Stimulated activated CD8-positive, alpha-beta memory T cell treated with anti-CD3 and anti-CD28 coated beads, Interleukin-4, amount 100 ng/mL, for 48 hours (primary cell): ENCODE measurements at regions not wholly inside any gene's neighbourhood (a gene's known extent, or its start where the extent isn't known, plus 50 kb on each side); places are given as distances from the start of the nearest gene placed in this dataset.
"Not testable (repeated sequence)": the region's sequence is repeated elsewhere in the genome, so short reads cannot be mapped to it uniquely, and the experiment has no call there.

Experiments
- DNase-seq: peaks from one replicate; pipeline ENCODE4 v3.0.0-alpha.2; 2020

DNA sequence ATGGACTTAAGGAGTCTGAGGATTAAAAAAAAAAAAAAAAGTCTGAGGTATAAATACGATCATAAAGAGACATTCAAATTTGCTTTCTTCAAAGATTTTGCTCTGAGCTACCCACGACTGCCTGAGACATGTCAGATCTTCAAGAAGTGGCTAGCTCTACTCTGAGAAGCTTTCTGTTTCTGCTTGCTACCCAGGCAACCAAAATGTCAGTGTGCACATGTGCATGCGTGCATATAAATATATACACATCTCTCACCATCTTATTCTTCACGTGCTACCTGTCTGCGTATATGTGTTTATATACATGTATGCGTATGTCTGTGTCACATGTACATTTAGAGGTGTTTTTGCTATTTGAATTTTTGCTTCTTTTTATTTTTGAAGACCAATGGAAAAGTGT, 299.6 kb upstream of the STXBP5 start:
- DNase-seq, result no peak

DNA sequence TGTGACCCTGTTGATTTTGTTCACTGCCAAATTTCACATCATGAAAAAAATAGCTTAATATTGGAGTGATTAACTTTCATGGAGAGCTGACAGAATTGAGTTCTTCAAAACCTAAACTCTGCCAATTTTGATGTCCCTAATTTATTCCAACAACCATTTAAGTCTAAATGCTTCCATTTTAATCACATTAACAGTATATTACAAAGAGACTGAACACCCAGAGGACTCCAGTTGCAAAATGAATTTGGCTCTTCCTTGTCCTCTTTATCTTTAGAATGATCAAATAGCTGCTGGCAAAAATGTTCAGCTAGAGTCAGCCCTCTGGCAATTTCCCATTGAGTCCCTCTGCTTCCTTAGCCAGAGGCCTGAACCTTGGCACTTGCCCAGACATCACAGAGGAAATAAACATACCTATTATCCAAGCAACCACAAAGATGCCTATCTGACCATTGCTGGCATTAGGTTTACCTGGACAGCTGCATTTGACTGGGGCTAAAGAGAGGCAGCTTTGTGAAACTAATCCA, 299.0 kb upstream of the STXBP5 start:
- DNase-seq, result no peak

DNA sequence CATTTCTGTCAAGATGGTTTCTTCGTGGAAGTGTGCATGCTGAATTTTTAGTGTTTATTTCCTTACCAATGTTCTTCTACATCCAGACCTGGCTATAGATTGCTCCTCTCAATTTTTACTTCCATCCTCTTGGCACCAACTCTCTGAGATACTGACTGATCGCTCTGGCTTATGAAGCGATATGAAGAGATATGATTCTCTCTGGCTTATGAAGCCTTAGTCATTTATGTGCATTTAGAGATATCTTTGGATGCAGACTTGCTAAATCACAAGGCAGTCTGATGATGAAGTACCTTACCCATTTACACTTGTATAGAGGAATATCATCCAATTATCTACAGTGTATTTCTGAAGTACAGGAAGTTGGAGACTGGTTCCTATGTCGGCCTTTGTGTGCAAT, 295.4 kb upstream of the STXBP5 start:
- no peak for DNase-seq

DNA sequence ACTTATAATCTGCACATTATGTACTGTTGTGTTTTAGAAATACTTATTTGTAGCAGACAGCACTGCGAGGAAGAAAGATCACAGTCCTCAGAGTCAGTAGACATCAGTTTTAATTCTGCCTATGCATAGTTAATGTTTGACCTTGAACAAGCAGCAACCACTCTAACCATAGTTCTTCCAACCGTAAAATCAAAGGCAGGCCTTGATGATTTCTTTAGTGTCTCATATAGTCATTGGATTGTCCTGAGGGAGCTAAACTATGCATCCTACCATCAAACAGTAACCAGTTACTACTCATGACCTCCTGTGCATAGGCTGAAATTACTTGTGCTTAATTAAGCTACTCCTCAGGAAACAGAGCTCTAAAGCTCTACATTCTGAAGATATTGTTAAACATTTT, 294.8 kb upstream of the STXBP5 start:
- DNase-seq, result no peak

DNA sequence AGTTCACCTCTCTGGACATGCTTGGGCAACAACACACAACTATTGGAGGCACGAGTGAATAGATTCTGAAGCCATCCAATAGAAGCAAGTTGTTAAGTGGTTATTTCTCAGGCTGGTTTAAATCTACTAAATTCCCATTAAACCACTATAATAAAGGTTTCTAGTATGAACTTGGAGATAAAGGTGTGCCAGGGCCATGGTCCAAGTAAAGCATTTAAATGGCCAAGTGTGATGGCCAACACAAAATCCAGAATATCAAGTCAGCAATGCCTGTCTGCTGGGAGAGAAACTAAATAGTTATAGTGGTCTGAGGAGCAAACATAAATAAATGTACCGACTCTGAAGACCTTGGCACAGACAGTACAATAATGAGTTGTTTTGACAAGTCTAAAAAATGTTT, 294.3 kb upstream of the STXBP5 start:
- no peak for DNase-seq

DNA sequence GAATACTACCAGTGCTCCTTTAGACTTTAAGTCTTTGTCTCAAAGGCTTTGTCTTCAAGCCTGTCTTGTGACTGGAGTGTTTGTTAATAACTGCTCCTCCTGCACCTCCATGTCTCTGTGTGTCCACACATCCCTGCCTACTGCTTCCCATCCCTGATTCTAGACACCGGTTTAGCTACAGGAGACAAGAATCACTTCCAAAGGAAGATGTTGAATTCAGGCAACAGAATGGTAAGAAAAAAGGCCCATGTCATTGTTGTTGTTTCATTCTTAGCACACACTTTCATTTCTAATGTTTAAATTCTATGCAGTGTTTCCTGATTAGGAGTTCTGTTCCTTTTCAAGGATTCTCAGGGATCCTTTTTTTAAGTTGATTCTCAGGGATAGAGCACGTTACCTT, 293.6 kb upstream of the STXBP5 start:
- DNase-seq, result no peak

DNA sequence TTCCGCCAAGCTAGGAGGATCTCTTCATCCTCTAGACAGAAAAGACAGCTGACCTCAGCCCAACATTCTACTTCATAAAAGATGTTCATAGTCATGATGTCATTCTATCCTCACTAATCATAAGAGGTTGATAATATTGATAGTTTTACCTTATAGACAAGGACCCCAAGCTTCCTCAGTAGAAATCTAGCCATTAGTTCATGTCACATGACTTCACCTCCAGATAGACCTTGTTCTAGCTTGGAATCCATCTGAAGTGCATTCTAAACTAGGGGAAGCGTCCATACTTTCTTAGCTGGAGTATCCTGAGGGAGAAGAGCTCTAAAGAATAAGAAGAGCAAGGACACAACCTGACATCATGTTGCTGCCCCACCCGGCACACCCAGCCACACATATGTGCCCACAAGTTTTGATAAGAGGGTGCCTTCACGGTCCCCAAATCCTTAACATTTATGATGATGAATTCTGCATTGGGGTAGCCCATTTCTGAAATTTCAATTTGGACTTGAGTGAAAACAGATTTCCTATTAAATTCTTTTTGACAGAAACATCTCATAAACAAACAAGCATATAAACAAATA, 292.5 kb upstream of the STXBP5 start:
- no peak for DNase-seq

DNA sequence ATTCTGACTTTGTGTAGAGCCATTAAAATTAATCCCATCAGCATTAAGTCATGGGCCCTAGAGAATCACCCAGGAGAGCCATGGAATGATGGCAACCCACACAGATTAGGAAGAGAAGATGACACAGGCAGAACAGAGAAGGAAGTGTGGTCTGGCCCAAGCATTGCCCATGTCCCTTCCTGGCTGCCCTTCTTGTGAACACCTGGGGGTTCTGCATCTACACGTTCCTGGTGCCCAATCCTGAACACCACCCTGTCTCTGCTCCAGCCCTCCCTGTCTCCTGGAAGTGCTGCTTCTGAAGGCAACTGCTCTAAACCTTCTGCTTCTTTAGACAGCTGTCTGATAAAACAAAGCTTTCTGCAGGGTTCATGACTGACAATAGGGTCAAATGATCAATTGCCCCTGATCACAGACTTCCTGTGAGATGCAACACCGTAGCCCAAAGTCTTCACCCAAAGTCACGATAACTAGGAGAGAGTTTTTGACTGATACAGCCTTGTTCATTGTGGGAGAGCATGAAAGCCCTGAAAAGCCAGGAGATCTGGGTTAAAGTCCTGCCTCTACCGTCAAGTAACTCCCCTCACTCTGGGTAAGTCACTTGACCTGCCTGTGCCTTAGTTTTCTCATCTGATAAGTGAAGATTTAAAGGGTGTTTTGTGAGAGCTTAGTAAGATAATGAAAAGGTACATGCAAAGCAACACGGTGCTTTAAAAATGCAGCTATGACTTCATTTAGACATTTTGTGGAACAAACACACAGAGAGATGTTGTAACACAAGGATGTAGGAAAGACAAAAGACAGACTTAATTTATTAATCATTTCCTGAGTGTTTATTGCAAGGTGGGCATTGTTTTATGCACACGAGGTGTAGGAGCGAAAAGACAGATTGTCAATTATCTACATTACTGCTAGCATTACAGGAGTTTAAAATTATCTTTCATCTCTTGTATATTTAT, 291.2 kb upstream of the STXBP5 start:
- no peak for DNase-seq

DNA sequence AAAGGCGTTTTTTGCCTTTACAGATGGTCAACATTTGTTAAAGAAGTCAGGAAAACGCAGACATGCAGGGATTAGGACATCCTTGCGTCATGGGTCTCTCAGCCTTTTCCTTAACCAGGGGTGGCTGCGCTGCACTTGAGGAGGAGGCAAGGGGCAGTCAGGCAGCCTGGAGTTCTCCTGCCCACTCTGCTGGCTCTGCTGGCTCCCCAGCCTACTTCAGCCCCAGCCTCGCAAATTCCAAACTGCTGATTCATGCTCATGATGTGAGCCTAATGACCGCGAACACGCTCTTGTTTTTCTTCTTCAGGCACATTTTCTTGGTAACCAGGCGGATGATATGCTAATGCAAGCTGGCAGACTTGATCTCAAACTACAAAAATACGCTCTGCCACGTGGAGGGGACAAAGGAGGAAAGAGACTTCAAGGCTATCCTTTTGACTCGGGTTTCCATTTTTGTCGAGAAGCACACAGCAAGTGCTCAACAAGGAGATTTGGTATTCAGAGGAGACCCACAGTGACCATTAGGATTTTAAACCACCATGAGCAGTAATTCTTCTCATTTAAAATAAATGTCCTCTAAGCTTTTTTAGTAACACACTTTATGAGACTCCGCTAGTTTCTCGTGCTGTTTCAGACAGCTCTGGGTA, 290.3 kb upstream of the STXBP5 start:
- peak; percentile 29 for DNase-seq

DNA sequence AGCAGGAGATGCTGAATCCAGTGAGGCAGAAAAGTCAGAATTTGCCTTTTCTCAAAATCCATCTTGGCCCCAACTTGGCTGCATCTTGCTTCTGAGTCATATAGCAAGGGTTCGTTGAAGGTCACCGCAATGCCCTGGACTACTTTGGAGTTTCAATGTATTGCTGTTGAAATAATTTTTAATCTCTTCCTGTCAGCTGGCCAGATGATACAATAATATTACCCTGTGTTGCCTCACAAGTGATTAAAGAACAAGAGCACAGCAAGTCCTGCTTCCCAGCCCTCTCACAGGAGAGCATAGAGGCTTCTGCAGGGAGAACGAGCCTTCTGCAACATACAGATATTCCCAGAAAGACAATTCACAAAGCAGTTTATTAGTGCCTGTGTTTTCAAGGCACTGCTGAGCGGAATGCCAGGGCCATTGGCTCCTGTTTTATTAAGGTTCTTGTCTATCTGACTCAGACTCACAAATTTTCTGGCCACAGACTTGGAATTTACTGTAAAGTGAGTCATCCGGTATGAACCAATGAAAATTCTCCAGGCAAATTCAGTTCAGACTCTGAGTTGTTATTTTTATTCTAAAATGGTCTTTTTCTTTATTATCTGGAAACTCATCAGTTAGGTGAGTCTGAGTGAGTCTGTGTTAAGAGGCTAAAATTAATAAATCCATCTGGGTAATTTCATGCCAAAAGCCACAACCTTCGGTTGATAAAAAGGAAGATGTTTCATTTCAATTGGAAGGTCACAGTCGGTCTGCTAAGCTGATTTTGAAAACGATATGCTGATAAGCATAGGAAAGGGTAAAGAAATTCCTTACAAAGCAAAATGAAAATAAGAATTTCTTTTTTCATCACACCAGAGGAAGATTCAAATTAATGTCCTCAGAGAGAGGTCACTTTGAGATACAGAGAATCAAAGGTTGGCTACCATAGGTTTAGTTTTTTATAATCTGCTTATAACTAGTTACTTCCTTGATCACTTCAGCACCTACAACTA, 289.4 kb upstream of the STXBP5 start:
- DNase-seq, result no peak

DNA sequence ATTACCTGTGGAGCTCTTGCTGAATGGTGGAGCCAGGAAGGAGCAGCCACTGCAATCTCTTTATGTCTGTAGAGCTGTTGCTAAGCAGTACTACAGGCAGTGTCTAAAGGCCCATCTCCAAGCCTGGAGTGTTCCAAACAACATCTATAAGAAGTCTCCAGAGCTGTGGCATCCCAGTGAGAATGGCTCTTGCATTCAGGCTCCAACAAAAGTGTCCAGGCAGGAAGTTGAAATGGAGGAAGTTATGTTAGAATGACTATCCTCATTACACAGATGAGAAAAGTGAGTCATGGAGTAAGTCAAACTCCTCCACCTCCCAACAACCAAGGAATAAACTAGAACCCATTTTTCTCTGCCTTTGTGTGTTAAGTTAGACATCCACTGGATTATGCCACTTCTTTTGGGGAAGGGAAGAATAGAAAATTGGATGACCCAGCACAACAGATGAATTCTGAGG, 288.5 kb upstream of the STXBP5 start:
- DNase-seq, result no peak

DNA sequence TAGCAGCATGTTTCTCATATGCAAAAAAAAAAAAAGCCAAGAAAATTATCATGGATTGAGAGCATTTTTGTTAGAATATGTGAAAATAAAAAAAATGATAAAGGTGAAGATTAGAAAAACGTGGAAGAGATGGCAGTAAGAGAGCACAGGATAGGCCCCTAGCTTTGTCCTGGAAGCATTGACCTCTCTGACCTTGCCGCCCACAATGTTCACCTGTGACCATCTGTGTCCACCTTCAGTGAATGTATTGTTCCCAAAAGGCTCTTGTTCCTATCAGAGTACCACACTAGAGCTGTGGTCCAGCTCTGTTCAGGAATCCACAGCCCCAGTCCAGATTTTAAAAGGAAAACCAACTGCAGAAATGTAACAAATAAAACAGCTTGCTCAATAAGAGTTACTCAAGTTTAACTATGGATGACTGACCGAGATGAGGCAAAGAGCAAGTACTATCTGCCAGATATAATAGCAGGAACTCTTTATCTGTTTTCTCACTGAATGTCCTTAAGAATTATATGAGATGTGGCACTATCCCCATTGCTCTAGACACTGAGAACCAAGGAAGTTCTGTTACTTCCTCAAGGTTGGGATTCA, 287.7 kb upstream of the STXBP5 start:
- DNase-seq, result no peak

DNA sequence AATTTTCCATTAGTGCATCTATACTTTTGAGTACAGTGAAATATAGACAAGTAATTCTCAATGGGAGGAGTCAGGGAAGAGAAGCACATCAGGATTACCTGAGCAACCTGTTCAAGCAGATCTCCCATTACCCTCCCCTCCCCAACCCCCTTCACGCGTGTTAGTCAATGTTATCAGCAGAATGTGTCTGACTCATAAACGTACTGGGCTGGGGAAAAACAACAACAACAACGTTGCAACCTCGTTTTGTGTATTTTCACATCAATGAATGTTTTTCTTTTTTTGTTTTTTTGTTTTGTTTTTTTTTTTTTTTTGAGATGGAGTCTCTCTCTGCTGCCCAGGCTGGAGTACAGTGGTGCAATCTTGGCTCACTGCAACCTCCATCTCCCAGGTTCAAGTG, 287.0 kb upstream of the STXBP5 start:
- no peak for DNase-seq

DNA sequence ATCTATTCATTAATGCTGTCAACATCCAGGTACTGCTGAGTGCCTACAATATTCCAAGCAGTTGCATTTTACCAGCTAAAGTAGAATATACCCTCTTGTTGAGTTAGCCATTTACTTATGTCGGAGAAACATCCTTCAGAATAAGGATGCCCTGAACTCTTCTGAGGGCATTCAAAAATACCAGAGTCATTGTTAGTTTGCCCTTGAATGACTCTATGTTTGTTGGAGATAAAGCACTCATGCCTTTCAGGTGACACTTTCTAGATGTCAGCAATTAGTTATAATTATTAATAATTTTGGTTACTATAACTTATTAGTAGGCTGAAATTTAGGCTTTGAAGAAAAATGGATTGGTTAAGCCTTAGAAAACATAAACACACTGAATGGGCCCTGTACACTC, 286.2 kb upstream of the STXBP5 start:
- no peak for DNase-seq

DNA sequence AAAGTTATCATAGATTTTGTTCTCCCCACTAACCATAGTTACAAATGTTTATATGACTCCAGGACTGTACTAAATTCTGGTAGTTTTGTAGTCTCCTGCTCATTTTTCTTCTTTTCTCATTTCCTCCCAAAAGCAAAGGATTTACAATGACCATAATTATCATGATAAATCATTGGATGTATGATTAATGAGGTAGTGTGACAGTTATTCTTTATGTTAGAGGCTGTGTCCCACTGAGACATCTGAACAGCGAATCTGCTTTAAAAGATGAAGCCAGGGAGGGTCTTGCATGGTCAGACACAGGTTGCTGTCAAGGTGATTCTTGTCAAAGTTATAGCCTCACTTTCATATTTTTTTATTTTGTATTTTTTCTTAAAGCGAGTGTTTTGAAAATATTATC, 285.2 kb upstream of the STXBP5 start:
- DNase-seq, result no peak

DNA sequence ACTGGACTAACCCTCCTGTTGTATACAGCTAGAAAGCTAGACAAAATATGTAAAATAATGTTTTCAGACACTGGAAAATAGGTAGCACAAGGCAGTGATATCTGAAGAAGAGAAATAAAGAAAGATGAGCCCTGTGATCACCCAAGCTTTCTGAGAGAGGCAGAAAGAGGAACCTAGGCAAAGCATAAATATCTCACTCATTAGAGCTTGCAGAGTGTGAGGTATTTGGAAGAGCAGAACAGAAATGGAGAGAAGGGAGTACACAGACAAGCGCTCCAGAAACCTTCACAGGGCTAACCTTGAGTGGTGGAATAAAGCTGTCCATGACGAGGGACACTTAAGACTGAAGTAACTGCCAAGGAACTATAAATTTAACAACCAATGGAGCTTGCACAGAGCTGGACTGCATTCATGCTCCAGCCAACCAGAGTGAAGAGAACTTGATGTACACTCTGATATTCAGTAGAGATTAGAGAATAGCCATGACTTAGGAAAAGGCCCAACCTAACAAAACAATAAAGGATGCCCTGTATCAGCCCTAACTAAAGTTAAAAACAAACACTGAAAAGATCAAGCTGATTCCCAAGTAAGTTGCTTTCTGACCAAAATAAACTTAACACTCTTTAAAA, 280.9 kb upstream of the STXBP5 start:
- no peak for DNase-seq

DNA sequence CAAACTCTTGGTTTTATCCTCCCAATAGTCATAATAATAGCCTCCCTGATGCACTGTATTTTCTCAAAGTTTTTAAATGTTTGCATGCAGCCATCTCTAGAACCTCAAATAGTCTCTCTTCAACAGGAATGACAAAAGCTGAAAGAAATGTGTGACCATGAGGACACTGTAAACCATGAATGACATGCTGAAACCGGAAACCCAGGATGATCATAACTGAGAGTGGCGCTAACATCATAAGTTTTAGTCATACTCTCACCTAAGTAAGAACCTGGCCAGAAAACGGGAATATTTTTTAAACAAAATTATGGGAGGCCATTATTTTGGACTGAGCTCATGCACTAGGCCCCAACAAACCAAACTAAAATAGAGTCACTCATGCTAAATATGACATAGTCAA, 278.4 kb upstream of the STXBP5 start:
- no peak for DNase-seq

DNA sequence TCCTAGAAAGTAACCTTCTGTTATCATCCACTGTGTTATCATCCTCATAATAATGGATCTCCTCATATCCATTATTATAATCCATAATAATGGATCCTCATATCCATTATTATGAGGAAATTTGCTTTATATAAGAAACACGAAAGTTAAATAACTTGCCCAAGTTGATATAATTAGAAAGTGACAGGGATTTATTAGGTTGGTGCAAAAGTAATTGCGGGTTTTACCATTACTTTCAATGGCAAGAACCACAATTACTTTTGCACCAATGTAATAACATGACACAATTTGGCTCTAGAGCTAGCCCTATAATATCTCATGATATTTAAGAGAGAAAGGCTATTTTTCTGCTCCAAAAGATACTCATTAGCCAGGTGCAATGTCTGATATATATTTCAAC, 275.7 kb upstream of the STXBP5 start:
- no peak for DNase-seq

DNA sequence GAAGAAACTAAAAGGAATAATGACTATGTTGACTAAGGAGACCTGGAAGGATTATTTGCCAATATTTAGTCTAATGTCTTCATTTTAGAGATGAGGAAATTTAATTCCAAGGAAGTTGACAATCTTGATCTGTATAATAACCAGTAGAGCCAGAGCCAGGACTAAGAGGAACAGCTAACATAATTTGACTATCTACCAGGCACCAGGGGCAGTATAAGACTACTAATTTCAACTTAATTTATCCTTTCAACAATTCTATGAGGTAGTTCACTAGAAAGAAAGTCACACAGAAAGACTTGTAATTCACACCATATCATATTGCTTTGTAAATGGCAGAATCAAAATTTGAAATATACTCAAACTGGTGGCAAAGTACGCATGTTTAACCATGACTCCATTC, 273.0 kb upstream of the STXBP5 start:
- DNase-seq, result no peak

DNA sequence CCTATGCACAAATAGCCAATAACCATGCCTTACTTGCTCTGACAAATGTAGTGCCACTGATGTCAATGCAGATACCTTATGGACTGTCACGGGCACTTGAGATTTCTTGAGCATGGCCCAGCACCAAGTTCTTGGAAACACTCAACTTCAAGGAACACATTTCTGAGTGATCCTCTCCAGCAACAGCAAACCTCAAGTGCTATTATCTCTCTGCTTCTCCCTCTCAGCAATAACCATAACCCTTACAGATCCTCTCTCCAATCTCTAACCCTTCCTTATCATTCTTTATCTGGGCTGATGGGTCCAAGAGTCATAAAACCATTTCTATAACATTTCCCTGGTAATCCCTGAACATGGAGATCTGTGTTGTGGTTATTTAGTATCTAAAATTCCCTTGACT, 266.9 kb upstream of the STXBP5 start:
- DNase-seq, result no peak

DNA sequence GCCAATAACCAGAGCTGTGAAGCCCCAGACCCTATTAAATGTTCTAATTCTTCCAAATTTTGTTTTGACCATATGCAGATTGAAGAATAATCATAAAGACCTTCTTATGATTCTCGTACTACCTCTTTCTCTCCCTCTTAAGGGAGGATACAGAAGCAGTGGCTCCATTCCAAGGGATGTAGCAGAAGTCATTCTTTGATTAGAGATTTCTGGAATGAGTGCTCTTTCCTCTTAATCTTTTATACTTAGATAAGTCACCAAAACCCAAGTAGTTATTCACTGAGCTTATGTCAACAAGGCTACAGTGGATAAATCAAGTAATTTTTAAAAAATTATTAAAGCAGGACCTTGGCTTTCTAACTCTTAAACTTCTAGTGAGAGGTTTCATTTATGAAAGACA, 266.0 kb upstream of the STXBP5 start:
- DNase-seq, result no peak

DNA sequence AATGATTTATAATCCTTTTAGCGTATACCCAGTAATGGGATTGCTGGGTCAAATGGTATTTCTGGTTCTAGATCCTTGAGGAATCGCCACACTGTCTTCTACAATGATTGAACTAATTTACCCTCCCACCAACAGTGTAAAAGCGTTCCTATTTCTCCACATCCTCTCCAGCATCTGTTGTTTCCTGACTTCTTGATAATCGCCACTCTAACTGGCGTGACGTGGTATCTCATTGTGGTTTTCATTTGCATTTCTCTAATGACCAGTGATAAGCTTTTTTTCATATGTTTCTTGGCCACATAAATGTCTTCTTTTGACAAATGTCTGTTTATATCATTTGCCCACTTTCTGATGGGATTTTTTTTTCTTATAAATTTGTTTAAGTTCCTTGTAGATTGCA, 264.8 kb upstream of the STXBP5 start:
- not testable (repeated sequence) for DNase-seq
